H9 (cell line): ENCODE measurements at regions not wholly inside any gene's neighbourhood (a gene's known extent, or its start where the extent isn't known, plus 50 kb on each side); places are given as distances from the start of the nearest gene placed in this dataset.
"Not testable (repeated sequence)": the region's sequence is repeated elsewhere in the genome, so short reads cannot be mapped to it uniquely, and the experiment has no call there.

Experiments
- DNase-seq: peaks from one replicate; pipeline ENCODE4 v3.0.0-alpha.2; 2017
- H2AFZ ChIP-seq: one replicate; pipeline ENCODE4 v1.6.1; 2013; ENCODE audit warnings: mild to moderate bottlenecking, low read length, control low read depth, moderate library complexity
- H2AK5ac ChIP-seq: 2 replicates; pipeline ENCODE4 v1.6.1; 2013; ENCODE audit warnings: low read length, control low read depth, mixed read lengths; ENCODE audit not compliant: insufficient read length
- H2BK120ac ChIP-seq: one replicate; pipeline ENCODE4 v1.6.1; 2013; ENCODE audit warnings: low read depth, mild to moderate bottlenecking, low read length, control low read depth, inconsistent platforms; ENCODE audit not compliant: poor library complexity, severe bottlenecking
- H2BK12ac ChIP-seq: 2 replicates; pipeline ENCODE4 v1.6.1; 2013; ENCODE audit warnings: low read length, control low read depth, mixed read lengths, low read depth; ENCODE audit not compliant: insufficient read length
- H2BK15ac ChIP-seq: 2 replicates; pipeline ENCODE4 v1.6.1; 2013; ENCODE audit warnings: low read depth, low read length, control low read depth
- H2BK20ac ChIP-seq: one replicate; pipeline ENCODE4 v1.6.1; 2013; ENCODE audit warnings: low read depth, mild to moderate bottlenecking, low read length, control low read depth, inconsistent platforms; ENCODE audit not compliant: poor library complexity, severe bottlenecking
- H2BK5ac ChIP-seq: 2 replicates; pipeline ENCODE4 v1.6.1; 2013; ENCODE audit warnings: low read length, control low read depth, mixed read lengths; ENCODE audit not compliant: insufficient read length
- H3K14ac ChIP-seq: 2 replicates; pipeline ENCODE4 v1.6.1; 2013; ENCODE audit warnings: low read length, control low read depth; ENCODE audit not compliant: insufficient read depth
- H3K18ac ChIP-seq: 2 replicates; pipeline ENCODE4 v1.6.1; 2013; ENCODE audit warnings: low read depth, mild to moderate bottlenecking, mixed read lengths, low read length, control low read depth; ENCODE audit not compliant: insufficient read length
- H3K23ac ChIP-seq: 2 replicates; pipeline ENCODE4 v1.6.1; 2013; ENCODE audit warnings: low read length, control low read depth, mixed read lengths, low read depth; ENCODE audit not compliant: insufficient read length
- H3K23me2 ChIP-seq: 2 replicates; pipeline ENCODE4 v1.6.1; 2013; ENCODE audit warnings: low read depth, mild to moderate bottlenecking, mixed read lengths, low read length, control low read depth; ENCODE audit not compliant: insufficient read length, poor library complexity, severe bottlenecking
- H3K27ac ChIP-seq: 2 replicates; pipeline ENCODE4 v1.5.1; 2013; ENCODE audit warnings: low read length, control low read depth, mixed read lengths, low read depth; ENCODE audit not compliant: insufficient read length
- H3K27me3 ChIP-seq: 2 replicates; pipeline ENCODE4 v1.6.1; 2013; ENCODE audit warnings: low read length, control low read depth, inconsistent platforms; ENCODE audit not compliant: insufficient read depth
- H3K4ac ChIP-seq: 2 replicates; pipeline ENCODE4 v1.6.1; 2013; ENCODE audit warnings: low read depth, mild to moderate bottlenecking, control low read depth, inconsistent platforms, low read length, moderate library complexity
- H3K4me1 ChIP-seq: 2 replicates; pipeline ENCODE4 v1.6.1; 2013; ENCODE audit warnings: low read length, control low read depth, inconsistent platforms; ENCODE audit not compliant: insufficient read depth
- H3K4me2 ChIP-seq: 2 replicates; pipeline ENCODE4 v1.6.1; 2013; ENCODE audit warnings: low read length, control low read depth, mixed read lengths; ENCODE audit not compliant: insufficient read length, insufficient read depth
- H3K56ac ChIP-seq: 2 replicates; pipeline ENCODE4 v1.6.1; 2013; ENCODE audit warnings: low read depth, mild to moderate bottlenecking, mixed read lengths, low read length, control low read depth; ENCODE audit not compliant: insufficient read length
- H3K79me1 ChIP-seq: 2 replicates; pipeline ENCODE4 v1.6.1; 2013; ENCODE audit warnings: low read depth, mild to moderate bottlenecking, moderate library complexity, low read length, control low read depth, inconsistent platforms; ENCODE audit not compliant: insufficient read depth, poor library complexity, severe bottlenecking
- H3K79me2 ChIP-seq: 2 replicates; pipeline ENCODE4 v1.6.1; 2013; ENCODE audit warnings: low read length, control low read depth, inconsistent platforms; ENCODE audit not compliant: insufficient read depth
- H3K9ac ChIP-seq: 2 replicates; pipeline ENCODE4 v1.6.1; 2013; ENCODE audit warnings: low read length, control low read depth, mixed read lengths; ENCODE audit not compliant: insufficient read length; ENCODE audit errors: extremely low read depth
- H3K9me3 ChIP-seq: one replicate; pipeline ENCODE4 v1.6.1; 2013; ENCODE audit warnings: low read depth, low read length, inconsistent platforms; ENCODE audit not compliant: control insufficient read depth
- H3T11ph ChIP-seq: one replicate; pipeline ENCODE4 v1.6.1; 2013; ENCODE audit warnings: mild to moderate bottlenecking, low read length, control low read depth, inconsistent platforms
- H4K20me1 ChIP-seq: one replicate; pipeline ENCODE4 v1.6.1; 2013; ENCODE audit not compliant: control insufficient read depth, insufficient read length, insufficient read depth
- H4K5ac ChIP-seq: 2 replicates; pipeline ENCODE4 v1.6.1; 2013; ENCODE audit warnings: low read depth, mild to moderate bottlenecking, mixed read lengths, low read length, control low read depth; ENCODE audit not compliant: insufficient read length
- H4K8ac ChIP-seq: replicated peaks from 2 replicates; pipeline ENCODE4 v1.6.1; 2013; ENCODE audit warnings: low read length, control low read depth, mixed read lengths, low read depth; ENCODE audit not compliant: insufficient read length
- H4K91ac ChIP-seq: 2 replicates; pipeline ENCODE4 v1.6.1; 2013; ENCODE audit warnings: low read depth, mild to moderate bottlenecking, moderate library complexity, mixed read lengths, low read length, control low read depth; ENCODE audit not compliant: insufficient read length
- H3K27ac Mint-ChIP-seq, 3 experiments: 2 replicates in 2 of 3; 3 replicates in 1 of 3; pipeline ENCODE4 v1.8.0; 2020 to 2021; ENCODE audit warnings: mixed read lengths in 3 of 3, mild to moderate bottlenecking in 1 of 3, moderate library complexity in 1 of 3
- H3K27me3 Mint-ChIP-seq: 2 replicates; pipeline ENCODE4 v1.8.0; 2021; ENCODE audit warnings: low read depth, mild to moderate bottlenecking, moderate library complexity, mixed read lengths
- H3K36me3 Mint-ChIP-seq, 3 experiments: 2 replicates in 2 of 3; 3 replicates in 1 of 3; pipeline ENCODE4 v1.8.0; 2020 to 2021; ENCODE audit warnings: low read depth in 3 of 3, mixed read lengths in 3 of 3; ENCODE audit not compliant: insufficient read depth in 1 of 3
- H3K4me1 Mint-ChIP-seq, 2 experiments: 2 replicates each; pipeline ENCODE4 v1.8.0; 2020; ENCODE audit warnings: mixed read lengths in 2 of 2
- H3K4me3 Mint-ChIP-seq, 2 experiments: 2 replicates in 1 of 2; 3 replicates in 1 of 2; pipeline ENCODE4 v1.8.0; 2020 to 2021; ENCODE audit warnings: mild to moderate bottlenecking in 2 of 2, mixed read lengths in 2 of 2, moderate library complexity in 1 of 2
- H3K9me3 Mint-ChIP-seq, 2 experiments: 2 replicates in 1 of 2; 3 replicates in 1 of 2; pipeline ENCODE4 v1.8.0; 2020; ENCODE audit warnings: mild to moderate bottlenecking in 2 of 2, mixed read lengths in 2 of 2, moderate library complexity in 1 of 2
- WGBS: extraction: QIAGEN DNeasy Blood & Tissue Kit; methylation state at CpG from one replicate; pipeline ENCODE4 v1.1.7; 2013; ENCODE audit warnings: missing lambda C conversion rate, low lambda C conversion rate, mixed read lengths; ENCODE audit not compliant: insufficient read length; ENCODE audit errors: extremely low coverage; 5-methylcytosine and 5-hydroxymethylcytosine counted together

DNA sequence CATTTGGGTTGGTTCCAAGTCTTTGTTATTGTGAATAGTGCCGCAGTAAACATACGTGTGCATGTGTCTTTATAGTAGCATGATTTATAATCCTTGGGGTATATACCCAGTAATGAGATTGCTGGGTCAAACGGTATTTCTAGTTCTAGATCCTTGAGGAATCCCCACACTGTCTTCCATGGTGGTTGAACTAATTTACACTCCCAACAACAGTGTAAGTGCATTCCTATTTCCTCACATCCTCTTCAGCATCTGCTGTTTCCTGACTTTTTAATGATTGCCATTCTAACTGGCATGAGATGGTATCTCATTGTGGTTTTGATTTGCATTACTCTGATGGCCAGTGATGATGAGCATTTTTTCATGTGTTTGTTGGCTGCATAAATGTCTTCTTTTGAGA lies 580.3 kb upstream of the CLINT1 start:
- H3K4me1 ChIP-seq, H4K91ac ChIP-seq, H3K56ac ChIP-seq, DNase-seq, H2BK5ac ChIP-seq, H2BK20ac ChIP-seq, H3K4ac ChIP-seq, H3K4me2 ChIP-seq, H4K8ac ChIP-seq, H2BK120ac ChIP-seq, H3T11ph ChIP-seq, H2BK12ac ChIP-seq, H4K20me1 ChIP-seq, H3K79me2 ChIP-seq, H3K27me3 Mint-ChIP-seq, H2AFZ ChIP-seq, H3K23ac ChIP-seq, H3K9ac ChIP-seq, H3K18ac ChIP-seq, H3K4me1 Mint-ChIP-seq, H3K14ac ChIP-seq, H3K23me2 ChIP-seq, H2AK5ac ChIP-seq, H3K27ac Mint-ChIP-seq, H3K4me3 Mint-ChIP-seq, H3K9me3 ChIP-seq, H3K36me3 Mint-ChIP-seq, H3K27ac ChIP-seq, H4K5ac ChIP-seq, H3K27me3 ChIP-seq, H2BK15ac ChIP-seq, H3K79me1 ChIP-seq: not testable (repeated sequence)
- peaks cover 6 to 18% of the 10 kb centered on the region in 2 experiments; a peak in 4 of 5 replicates for H3K9me3 Mint-ChIP-seq
- WGBS = no CpG with 5 or more reads among the region's 3 CpGs
